ENCODE measurements at regions not wholly inside any gene's neighbourhood (a gene's known extent, or its start where the extent isn't known, plus 50 kb on each side); places are given as distances from the start of the nearest gene placed in this dataset.

DNA sequence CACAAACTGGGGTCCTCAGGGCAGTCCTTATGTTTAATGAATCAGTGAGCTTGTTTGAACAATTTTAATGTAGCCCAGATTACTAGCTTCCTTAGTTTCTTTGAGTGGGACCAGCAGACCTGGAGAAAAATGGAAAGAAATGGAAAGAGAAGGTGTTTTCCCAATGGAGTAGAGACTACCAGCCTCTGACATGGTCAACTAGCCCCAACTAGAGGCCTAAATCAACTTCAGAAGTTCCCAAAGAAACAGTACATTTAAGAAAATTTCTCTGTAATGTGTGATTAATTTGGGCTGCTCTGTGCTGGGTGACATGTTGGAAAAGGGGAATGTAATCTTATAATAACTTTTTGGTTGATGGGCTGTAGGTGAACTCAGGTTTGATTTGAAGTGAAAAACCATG, 310.9 kb downstream of the MFSD1 start:
- no peak overlapping the region for H3K4me3 ChIP-seq (ENCODE audit: low read length)
- TF ChIP-seq, protein P1, sequence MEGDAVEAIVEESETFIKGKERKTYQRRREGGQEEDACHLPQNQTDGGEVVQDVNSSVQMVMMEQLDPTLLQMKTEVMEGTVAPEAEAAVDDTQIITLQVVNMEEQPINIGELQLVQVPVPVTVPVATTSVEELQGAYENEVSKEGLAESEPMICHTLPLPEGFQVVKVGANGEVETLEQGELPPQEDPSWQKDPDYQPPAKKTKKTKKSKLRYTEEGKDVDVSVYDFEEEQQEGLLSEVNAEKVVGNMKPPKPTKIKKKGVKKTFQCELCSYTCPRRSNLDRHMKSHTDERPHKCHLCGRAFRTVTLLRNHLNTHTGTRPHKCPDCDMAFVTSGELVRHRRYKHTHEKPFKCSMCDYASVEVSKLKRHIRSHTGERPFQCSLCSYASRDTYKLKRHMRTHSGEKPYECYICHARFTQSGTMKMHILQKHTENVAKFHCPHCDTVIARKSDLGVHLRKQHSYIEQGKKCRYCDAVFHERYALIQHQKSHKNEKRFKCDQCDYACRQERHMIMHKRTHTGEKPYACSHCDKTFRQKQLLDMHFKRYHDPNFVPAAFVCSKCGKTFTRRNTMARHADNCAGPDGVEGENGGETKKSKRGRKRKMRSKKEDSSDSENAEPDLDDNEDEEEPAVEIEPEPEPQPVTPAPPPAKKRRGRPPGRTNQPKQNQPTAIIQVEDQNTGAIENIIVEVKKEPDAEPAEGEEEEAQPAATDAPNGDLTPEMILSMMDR (conservative IDR thresholded peaks at IDR 0.05; ENCODE audit: low read depth, low read length) = no peak
- no peak for DNase-seq (ENCODE audit: low read depth)

DNA sequence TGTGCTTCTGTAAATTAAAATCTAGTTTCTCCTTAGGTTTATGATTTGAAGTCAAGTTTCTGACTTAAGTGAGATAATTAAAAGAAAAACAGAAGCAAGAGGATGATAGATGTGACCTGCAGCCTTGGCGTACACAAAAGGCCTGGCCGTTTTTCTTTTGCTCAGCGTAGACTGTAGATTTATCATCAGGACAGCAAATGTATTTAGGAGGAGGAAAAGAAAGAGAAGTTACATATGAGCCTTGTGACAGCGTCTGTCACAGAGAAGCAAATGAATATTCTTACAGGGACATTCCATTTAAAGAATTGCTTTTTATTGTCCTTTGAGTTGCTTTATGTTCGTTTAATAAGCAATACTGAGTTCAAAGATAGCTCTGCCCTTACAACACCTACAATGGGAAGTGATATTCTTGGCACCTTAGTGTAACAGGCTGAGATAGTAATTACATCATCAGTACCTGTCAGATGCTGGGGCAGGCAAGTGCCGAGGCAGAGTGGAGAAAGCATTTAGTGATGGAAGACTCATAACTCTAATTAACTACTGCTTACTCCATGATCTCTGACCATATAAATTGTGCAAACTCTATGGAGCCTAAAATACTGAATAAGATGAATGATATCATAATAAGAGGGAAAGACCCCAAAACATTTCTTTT, 311.5 kb downstream of the MFSD1 start:
- DNase-seq (ENCODE audit: low read depth) = no peak
- H3K4me3 ChIP-seq (ENCODE audit: low read length) = no peak overlapping the region
- TF ChIP-seq, protein P1 (conservative IDR thresholded peaks at IDR 0.05; ENCODE audit: low read depth, low read length) = no peak

GRCh38 chr3:159114582-159114981, 312.7 kb downstream of the MFSD1 start:
- TF ChIP-seq, protein P1 (conservative IDR thresholded peaks at IDR 0.05; ENCODE audit: low read depth, low read length) = no peak
- no peak for DNase-seq (ENCODE audit: low read depth)
- H3K4me3 ChIP-seq (ENCODE audit: low read length) = no peak overlapping the region

- no peak overlapping the region for H3K4me3 ChIP-seq (ENCODE audit: low read length)
- no peak for DNase-seq (ENCODE audit: low read depth)
- TF ChIP-seq, protein P1 (conservative IDR thresholded peaks at IDR 0.05; ENCODE audit: low read depth, low read length) = no peak
These were observed 322.0 kb downstream of the MFSD1 start for GRCh38 chr3:159123877-159124276.

GRCh38 chr3:159126261-159127020, 324.6 kb downstream of the MFSD1 start:
- TF ChIP-seq, protein P1 (conservative IDR thresholded peaks at IDR 0.05; ENCODE audit: low read depth, low read length) = no peak
- DNase-seq (ENCODE audit: low read depth) = no peak
- H3K4me3 ChIP-seq (ENCODE audit: low read length) = no peak overlapping the region

- no peak for DNase-seq (ENCODE audit: low read depth)
- TF ChIP-seq, protein P1 (conservative IDR thresholded peaks at IDR 0.05; ENCODE audit: low read depth, low read length) = no peak
- no peak overlapping the region for H3K4me3 ChIP-seq (ENCODE audit: low read length)
These were observed 325.2 kb downstream of the MFSD1 start for GRCh38 chr3:159127021-159127392.

DNA sequence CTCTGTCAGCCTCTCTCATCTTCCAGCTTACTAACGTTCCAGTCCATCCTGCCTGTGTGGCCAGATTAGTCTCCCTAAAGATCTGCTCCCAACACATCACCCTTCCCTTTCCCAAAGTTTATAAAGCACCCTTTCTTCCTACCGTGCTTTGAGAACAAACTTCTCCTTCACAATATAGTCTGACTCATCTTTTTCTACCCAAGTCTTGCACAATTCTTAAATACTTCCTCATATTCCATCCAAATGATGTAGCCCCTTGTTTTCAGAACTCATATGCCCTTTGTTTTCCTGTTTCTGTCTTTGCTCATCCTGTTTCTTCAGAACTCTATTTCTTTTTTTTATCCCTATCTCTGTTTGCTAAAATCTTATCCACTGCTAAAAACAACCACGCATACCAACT, 326.8 kb downstream of the MFSD1 start:
- no peak for DNase-seq (ENCODE audit: low read depth)
- no peak overlapping the region for H3K4me3 ChIP-seq (ENCODE audit: low read length)
- TF ChIP-seq, protein P1 (conservative IDR thresholded peaks at IDR 0.05; ENCODE audit: low read depth, low read length) = no peak
